GM23248 (cell line): ENCODE measurements at regions not wholly inside any gene's neighbourhood (a gene's known extent, or its start where the extent isn't known, plus 50 kb on each side); places are given as distances from the start of the nearest gene placed in this dataset.

ENCODE experiments used
- EZH2 ChIP-seq: fragments of 200-600 bp; sonication (generic); IDR thresholded peaks from 2 replicates; pipeline ENCODE4 v1.6.1; 2018; ENCODE audit warnings: antibody characterized with exemption, mild to moderate bottlenecking; ENCODE audit not compliant: insufficient read depth, poor library complexity, severe bottlenecking
- EZH2phosphoT487 ChIP-seq: fragments of 200-600 bp; sonication (generic); IDR thresholded peaks from 2 replicates; pipeline ENCODE4 v1.6.1; 2018; ENCODE audit warnings: antibody characterized with exemption, moderate library complexity, mild to moderate bottlenecking, low read depth; ENCODE audit not compliant: insufficient read depth

DNA sequence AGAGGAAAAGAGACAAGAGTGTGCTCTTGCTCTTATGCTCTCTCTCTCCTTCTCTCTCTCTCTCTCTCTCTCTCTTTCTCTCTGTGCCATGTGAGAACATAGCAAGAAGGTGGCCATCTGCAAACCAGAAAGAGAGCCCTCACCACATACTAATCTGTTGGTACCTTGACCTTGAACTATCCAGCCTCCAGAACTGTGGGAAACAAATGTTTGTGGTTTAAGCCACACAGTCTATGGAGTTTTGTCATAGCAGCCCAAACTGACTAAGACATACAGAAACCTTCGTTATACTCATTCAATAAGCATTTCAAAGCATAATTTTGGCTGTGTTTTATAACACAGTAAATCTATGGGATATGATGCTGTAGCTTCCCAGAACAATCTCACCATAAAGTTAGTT lies 56.4 kb upstream of the PLPP4 start:
- TF ChIP-seq EZH2, result no peak
- TF ChIP-seq EZH2phosphoT487, result no peak
